Activated naive CD8-positive, alpha-beta T cell treated with anti-CD3 and anti-CD28 coated beads for 36 hours (primary cell): ENCODE measurements at regions not wholly inside any gene's neighbourhood (a gene's known extent, or its start where the extent isn't known, plus 50 kb on each side); places are given as distances from the start of the nearest gene placed in this dataset.
"Not testable (repeated sequence)": the region's sequence is repeated elsewhere in the genome, so short reads cannot be mapped to it uniquely, and the experiment has no call there.

Source experiments
- DNase-seq: peaks from one replicate; pipeline ENCODE4 v3.0.0; 2021
- H3K27ac Mint-ChIP-seq: one replicate; pipeline ENCODE4 v1.8.0; 2022; ENCODE audit warnings: mild to moderate bottlenecking, moderate library complexity, mixed read lengths
- H3K27me3 Mint-ChIP-seq: one replicate; pipeline ENCODE4 v1.8.0; 2022; ENCODE audit warnings: mild to moderate bottlenecking, mixed read lengths
- H3K36me3 Mint-ChIP-seq: one replicate; pipeline ENCODE4 v1.8.0; 2021; ENCODE audit warnings: mild to moderate bottlenecking, mixed read lengths
- H3K4me1 Mint-ChIP-seq: one replicate; pipeline ENCODE4 v1.8.0; 2021; ENCODE audit warnings: mixed read lengths
- H3K4me3 Mint-ChIP-seq: one replicate; pipeline ENCODE4 v1.8.0; 2022; ENCODE audit warnings: mild to moderate bottlenecking, moderate library complexity, mixed read lengths
- H3K9me3 Mint-ChIP-seq: one replicate; pipeline ENCODE4 v1.8.0; 2022; ENCODE audit warnings: mixed read lengths

GRCh38 chr14:85003805-85004204, 526.1 kb upstream of the FLRT2 start:
- Mint-ChIP-seq H3K36me3 (no peaks in the 10 kb centered on the region), H3K27ac (no peak overlapping the region), H3K27me3 (no peaks in the 10 kb centered on the region), H3K4me1 (no peaks in the 10 kb centered on the region), H3K9me3 (peaks cover 7% of the 10 kb centered on the region), H3K4me3 (no peak overlapping the region)
- DNase-seq, result no peak

DNA sequence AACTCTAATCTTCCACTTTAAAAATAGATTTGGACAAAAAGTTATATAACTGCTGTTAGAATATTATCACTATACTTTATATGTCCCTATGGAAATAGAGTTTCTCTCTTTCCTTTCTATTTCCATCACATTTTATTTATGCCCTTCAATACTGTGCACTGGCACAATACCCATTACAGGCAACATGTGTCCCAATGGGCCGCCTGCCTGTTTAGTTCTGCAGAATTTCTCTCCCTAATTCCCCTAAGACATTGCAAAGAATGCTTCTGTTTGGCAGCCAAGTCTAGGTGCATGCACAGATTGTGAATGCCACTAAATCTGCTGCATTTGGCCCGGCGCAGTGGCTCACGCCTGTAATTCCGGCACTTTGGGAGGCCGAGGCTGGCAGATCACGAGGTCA, 520.4 kb upstream of the FLRT2 start:
- Mint-ChIP-seq H3K4me3 (no peak overlapping the region), H3K27ac (no peak overlapping the region), H3K9me3 (peaks cover 5% of the 10 kb centered on the region), H3K27me3 (no peaks in the 10 kb centered on the region), H3K36me3 (no peaks in the 10 kb centered on the region), H3K4me1 (no peaks in the 10 kb centered on the region)
- DNase-seq, result no peak

DNA sequence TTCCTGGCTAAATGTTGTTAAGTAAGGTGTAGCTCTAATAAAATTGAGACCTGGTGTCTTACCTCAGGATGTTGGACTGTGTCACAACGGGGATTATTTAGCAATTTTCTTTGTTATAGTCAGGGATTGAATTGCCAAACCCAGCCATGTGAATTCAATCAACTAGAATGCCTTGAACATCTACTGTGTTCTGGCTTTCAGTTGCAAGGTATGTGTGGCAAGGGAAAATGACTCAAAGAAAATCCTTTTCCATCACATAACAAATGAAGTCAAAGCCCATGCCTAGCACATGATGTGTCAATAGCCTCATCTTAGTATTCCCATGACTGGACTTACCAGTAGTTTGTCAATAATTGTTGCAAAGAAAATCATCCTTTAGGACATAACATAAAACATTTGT, 519.8 kb upstream of the FLRT2 start:
- no peak overlapping the region for H3K27ac Mint-ChIP-seq
- H3K4me3 Mint-ChIP-seq, result no peak overlapping the region
- H3K27me3 Mint-ChIP-seq, result no peaks in the 10 kb centered on the region
- H3K36me3 Mint-ChIP-seq, result no peaks in the 10 kb centered on the region
- no peak for DNase-seq
- peaks cover 5% of the 10 kb centered on the region for H3K9me3 Mint-ChIP-seq
- H3K4me1 Mint-ChIP-seq, result no peaks in the 10 kb centered on the region

GRCh38 chr14:85016496-85016895, 513.4 kb upstream of the FLRT2 start:
- no peak for DNase-seq
- Mint-ChIP-seq H3K4me3 (no peak overlapping the region), H3K4me1 (no peaks in the 10 kb centered on the region), H3K9me3 (peaks cover 13% of the 10 kb centered on the region), H3K27ac (no peak overlapping the region), H3K27me3 (no peaks in the 10 kb centered on the region), H3K36me3 (no peaks in the 10 kb centered on the region)

GRCh38 chr14:85023866-85024265, 506.1 kb upstream of the FLRT2 start:
- not testable (repeated sequence) for H3K4me1 Mint-ChIP-seq, H3K27ac Mint-ChIP-seq, H3K27me3 Mint-ChIP-seq, H3K4me3 Mint-ChIP-seq, H3K36me3 Mint-ChIP-seq, DNase-seq
- peaks cover 23% of the 10 kb centered on the region for H3K9me3 Mint-ChIP-seq

GRCh38 chr14:85024931-85025330, 505.0 kb upstream of the FLRT2 start:
- H3K27me3 Mint-ChIP-seq, result no peaks in the 10 kb centered on the region
- H3K27ac Mint-ChIP-seq, result no peak overlapping the region
- H3K36me3 Mint-ChIP-seq, result no peaks in the 10 kb centered on the region

DNA sequence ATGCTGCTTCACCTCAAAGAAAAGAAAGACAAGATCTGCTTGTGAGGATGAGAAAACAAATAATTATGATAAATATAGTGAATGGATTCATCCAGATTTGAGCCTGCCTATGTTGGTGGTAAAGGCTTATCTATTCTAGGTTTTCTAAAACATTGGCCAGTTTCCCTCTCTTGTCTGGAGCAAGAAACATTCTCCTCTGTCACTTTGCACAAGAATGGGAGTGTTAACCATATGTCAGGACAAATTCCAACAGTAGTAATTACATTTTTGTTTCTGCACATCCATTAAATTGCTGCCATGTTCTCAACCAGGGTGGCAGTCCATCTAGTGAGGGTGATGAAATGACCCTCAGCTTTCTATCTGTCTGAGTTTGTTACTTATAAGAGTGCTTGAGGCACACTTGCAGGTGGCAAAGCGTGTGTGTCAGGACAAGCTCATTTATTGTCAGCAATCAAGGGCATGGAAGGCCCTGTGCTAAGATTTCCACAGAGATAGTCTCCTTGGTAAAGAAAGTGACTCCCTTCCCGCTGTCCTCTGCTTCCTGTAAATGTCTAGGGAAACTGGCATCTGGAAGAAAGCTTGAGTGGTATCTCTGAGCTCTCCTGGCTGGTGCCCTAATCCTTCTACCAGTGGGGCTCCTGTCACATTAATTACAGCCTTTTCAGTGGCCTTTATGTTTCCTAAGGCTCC, 502.1 kb upstream of the FLRT2 start:
- H3K27me3 Mint-ChIP-seq, result no peaks in the 10 kb centered on the region
- H3K4me1 Mint-ChIP-seq, result no peaks in the 10 kb centered on the region
- H3K36me3 Mint-ChIP-seq, result no peaks in the 10 kb centered on the region
- no peak for DNase-seq
- H3K9me3 Mint-ChIP-seq, result peaks cover 7% of the 10 kb centered on the region
- H3K4me3 Mint-ChIP-seq, result no peak overlapping the region
- no peak overlapping the region for H3K27ac Mint-ChIP-seq

More at GRCh38 chr14:85024931-85025330, 505.0 kb upstream of the FLRT2 start:
- peaks cover 19% of the 10 kb centered on the region for H3K9me3 Mint-ChIP-seq
- DNase-seq, result no peak
- H3K4me3 Mint-ChIP-seq, result no peak overlapping the region
- H3K4me1 Mint-ChIP-seq, result no peaks in the 10 kb centered on the region

DNA sequence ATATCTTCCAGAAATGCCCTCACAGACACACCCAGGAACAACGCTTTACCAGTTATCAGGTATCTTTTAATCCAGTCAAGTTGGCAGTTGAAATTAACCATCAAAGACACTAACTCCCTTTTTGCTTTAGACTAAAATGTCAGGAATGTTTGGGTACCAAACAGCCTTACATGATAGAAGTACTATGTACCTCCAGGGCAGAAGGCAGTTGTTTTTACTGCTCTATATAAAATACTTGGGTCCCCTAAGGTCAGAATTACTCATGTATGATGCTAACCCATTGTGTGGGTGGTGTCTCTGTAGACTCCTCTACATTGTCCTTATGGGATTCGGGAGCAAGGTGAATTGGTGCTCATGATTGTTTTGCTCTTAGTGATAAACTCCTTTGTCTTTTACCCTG, 492.5 kb upstream of the FLRT2 start:
- H3K27ac Mint-ChIP-seq, result no peak overlapping the region
- H3K36me3 Mint-ChIP-seq, result no peaks in the 10 kb centered on the region
- H3K27me3 Mint-ChIP-seq, result no peaks in the 10 kb centered on the region
- H3K4me1 Mint-ChIP-seq, result no peaks in the 10 kb centered on the region
- DNase-seq, result no peak
- H3K9me3 Mint-ChIP-seq, result peaks cover 2% of the 10 kb centered on the region
- H3K4me3 Mint-ChIP-seq, result no peak overlapping the region

GRCh38 chr14:85038526-85039352, 491.2 kb upstream of the FLRT2 start:
- no peaks in the 10 kb centered on the region for H3K27me3 Mint-ChIP-seq
- no peak overlapping the region for H3K27ac Mint-ChIP-seq
- H3K9me3 Mint-ChIP-seq, result peaks cover 4% of the 10 kb centered on the region
- no peaks in the 10 kb centered on the region for H3K4me1 Mint-ChIP-seq
- no peak for DNase-seq
- no peak overlapping the region for H3K4me3 Mint-ChIP-seq
- no peaks in the 10 kb centered on the region for H3K36me3 Mint-ChIP-seq

DNA sequence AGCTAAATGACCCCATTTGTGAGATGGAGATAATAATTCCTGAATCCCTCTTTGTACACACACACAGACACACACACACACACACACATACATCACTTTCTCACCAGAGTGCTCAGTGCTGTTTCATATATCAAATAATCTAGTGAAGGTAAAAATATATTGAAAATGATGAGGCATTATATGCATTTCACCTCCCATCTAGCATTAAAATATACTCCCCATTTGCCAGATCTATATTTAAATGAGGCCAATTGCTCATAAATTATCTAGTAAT, 490.7 kb upstream of the FLRT2 start:
- H3K36me3 Mint-ChIP-seq, result no peaks in the 10 kb centered on the region
- no peak overlapping the region for H3K27ac Mint-ChIP-seq
- H3K4me3 Mint-ChIP-seq, result no peak overlapping the region
- H3K4me1 Mint-ChIP-seq, result no peaks in the 10 kb centered on the region
- DNase-seq, result no peak
- H3K9me3 Mint-ChIP-seq, result peaks cover 4% of the 10 kb centered on the region
- H3K27me3 Mint-ChIP-seq, result no peaks in the 10 kb centered on the region

- H3K27me3 Mint-ChIP-seq, result no peaks in the 10 kb centered on the region
- no peak overlapping the region for H3K27ac Mint-ChIP-seq
- H3K4me3 Mint-ChIP-seq, result no peak overlapping the region
- no peaks in the 10 kb centered on the region for H3K36me3 Mint-ChIP-seq
- no peaks in the 10 kb centered on the region for H3K4me1 Mint-ChIP-seq
- DNase-seq, result no peak
- H3K9me3 Mint-ChIP-seq, result peaks cover 4% of the 10 kb centered on the region
These were observed 489.8 kb upstream of the FLRT2 start for GRCh38 chr14:85040046-85040685.

DNA sequence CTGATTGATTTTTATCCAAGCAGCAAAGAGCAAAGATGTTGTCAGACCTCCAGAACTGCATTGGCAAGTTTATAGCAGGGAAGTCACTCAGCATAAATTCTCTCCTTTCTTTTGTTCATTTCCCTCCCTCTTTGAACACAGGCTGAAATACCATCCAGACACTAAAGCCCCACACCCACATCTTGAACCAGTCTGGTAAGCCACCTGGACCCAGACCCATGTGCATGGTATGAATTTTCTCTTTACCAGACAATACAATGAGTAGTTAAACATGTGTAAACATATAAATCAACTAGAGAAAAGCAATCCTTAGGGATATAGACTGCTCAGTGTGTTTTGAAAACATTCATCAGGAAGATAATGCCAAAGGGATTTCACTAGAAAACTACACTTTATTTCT, 488.3 kb upstream of the FLRT2 start:
- H3K4me1 Mint-ChIP-seq, result no peaks in the 10 kb centered on the region
- H3K27me3 Mint-ChIP-seq, result no peaks in the 10 kb centered on the region
- H3K9me3 Mint-ChIP-seq, result peaks cover 3% of the 10 kb centered on the region
- no peak for DNase-seq
- H3K27ac Mint-ChIP-seq, result no peak overlapping the region
- H3K4me3 Mint-ChIP-seq, result no peak overlapping the region
- no peaks in the 10 kb centered on the region for H3K36me3 Mint-ChIP-seq

DNA sequence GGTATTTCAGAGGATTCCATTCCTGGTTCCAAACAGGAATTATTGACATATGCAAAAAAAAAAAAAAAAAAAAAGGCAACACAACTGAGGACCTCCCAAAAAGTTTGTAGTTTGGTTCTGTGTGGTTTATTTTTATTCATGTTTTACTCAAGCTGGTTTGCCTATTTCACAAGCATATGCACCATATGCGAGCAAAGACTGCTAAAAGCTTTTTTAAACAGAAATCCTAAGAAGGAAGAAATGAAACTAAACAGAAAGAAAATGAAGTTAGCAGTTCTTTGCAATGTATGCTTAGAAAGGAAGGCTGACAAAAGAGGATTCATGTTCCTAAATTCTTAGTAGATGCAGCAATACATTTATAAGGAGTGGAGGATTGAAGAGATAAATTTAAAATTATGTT, 487.6 kb upstream of the FLRT2 start:
- DNase-seq, result no peak
- Mint-ChIP-seq H3K4me1 (no peaks in the 10 kb centered on the region), H3K4me3 (no peak overlapping the region), H3K9me3 (peaks cover 6% of the 10 kb centered on the region), H3K27ac (no peak overlapping the region), H3K27me3 (no peaks in the 10 kb centered on the region), H3K36me3 (no peaks in the 10 kb centered on the region)

DNA sequence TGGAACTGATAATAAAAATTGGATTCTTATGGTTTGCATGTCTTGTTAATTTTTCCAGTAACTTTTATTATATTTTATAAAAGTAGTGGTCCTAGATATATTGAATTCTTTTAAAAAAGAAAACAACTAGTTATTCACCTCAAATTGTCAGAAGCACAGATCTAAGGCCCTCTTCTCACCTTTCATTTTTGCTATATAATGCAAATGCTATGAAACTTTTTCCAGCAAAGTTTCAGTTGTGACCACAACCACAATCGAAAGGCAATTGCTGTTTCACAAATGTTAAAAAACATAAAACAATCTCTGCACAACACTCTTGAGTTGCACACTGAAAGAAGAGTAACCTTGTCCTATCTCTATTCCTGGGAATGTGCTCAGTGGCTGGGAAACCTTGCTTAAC, 479.8 kb upstream of the FLRT2 start:
- DNase-seq, result no peak
- Mint-ChIP-seq H3K27ac (no peak overlapping the region), H3K4me1 (no peaks in the 10 kb centered on the region), H3K9me3 (peaks cover 24% of the 10 kb centered on the region), H3K36me3 (no peaks in the 10 kb centered on the region), H3K4me3 (no peak overlapping the region), H3K27me3 (no peaks in the 10 kb centered on the region)

GRCh38 chr14:85052646-85053045, 477.3 kb upstream of the FLRT2 start:
- DNase-seq, result no peak
- Mint-ChIP-seq H3K9me3 (peaks cover 28% of the 10 kb centered on the region), H3K27me3 (no peaks in the 10 kb centered on the region), H3K4me3 (no peak overlapping the region), H3K4me1 (no peaks in the 10 kb centered on the region), H3K27ac (no peak overlapping the region), H3K36me3 (no peaks in the 10 kb centered on the region)

GRCh38 chr14:85054178-85054577, 475.8 kb upstream of the FLRT2 start:
- Mint-ChIP-seq H3K4me1 (no peaks in the 10 kb centered on the region), H3K9me3 (peaks cover 28% of the 10 kb centered on the region), H3K27me3 (no peaks in the 10 kb centered on the region), H3K27ac (no peak overlapping the region), H3K4me3 (no peak overlapping the region), H3K36me3 (no peaks in the 10 kb centered on the region)
- no peak for DNase-seq
